NT2/D1 (cell line): ENCODE measurements at regions not wholly inside any gene's neighbourhood (a gene's known extent, or its start where the extent isn't known, plus 50 kb on each side); places are given as distances from the start of the nearest gene placed in this dataset.

Source experiments
- SUZ12 ChIP-seq: IDR thresholded peaks from 2 replicates; pipeline ENCODE4 v1.6.1; 2011; ENCODE audit not compliant: insufficient read length, insufficient read depth; ENCODE audit errors: extremely low read depth
- ZNF274 ChIP-seq: IDR thresholded peaks from 2 replicates; pipeline ENCODE4 v1.6.1; 2011; ENCODE audit warnings: mild to moderate bottlenecking, low read depth, low read length

- TF ChIP-seq SUZ12 (no peak), ZNF274 (no peak)
These were observed 104.5 kb upstream of the CIBAR2 start for GRCh38 chr16:85216522-85217375.
